ENCODE measurements at regions not wholly inside any gene's neighbourhood (a gene's known extent, or its start where the extent isn't known, plus 50 kb on each side); places are given as distances from the start of the nearest gene placed in this dataset.

DNA sequence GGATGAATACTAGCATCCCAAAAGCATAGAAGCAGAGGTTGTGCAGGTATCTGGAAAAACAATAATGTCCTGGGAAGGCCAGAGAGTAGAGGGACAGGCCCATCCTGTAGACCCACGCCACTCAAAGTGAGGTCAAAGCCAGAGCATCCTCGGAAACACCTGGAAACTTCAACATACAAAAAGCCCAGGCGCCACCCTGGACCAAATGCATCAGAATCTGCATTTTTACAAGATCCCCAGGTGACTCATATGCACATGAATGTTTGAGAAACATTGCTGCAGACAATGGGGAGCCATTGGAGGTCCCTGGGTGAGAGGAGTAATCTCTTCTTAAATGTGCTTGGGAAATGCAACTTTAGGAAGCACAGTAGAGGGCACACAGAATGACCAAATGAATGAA, 684.1 kb downstream of the DIAPH3 start:
- TF ChIP-seq, protein P1, sequence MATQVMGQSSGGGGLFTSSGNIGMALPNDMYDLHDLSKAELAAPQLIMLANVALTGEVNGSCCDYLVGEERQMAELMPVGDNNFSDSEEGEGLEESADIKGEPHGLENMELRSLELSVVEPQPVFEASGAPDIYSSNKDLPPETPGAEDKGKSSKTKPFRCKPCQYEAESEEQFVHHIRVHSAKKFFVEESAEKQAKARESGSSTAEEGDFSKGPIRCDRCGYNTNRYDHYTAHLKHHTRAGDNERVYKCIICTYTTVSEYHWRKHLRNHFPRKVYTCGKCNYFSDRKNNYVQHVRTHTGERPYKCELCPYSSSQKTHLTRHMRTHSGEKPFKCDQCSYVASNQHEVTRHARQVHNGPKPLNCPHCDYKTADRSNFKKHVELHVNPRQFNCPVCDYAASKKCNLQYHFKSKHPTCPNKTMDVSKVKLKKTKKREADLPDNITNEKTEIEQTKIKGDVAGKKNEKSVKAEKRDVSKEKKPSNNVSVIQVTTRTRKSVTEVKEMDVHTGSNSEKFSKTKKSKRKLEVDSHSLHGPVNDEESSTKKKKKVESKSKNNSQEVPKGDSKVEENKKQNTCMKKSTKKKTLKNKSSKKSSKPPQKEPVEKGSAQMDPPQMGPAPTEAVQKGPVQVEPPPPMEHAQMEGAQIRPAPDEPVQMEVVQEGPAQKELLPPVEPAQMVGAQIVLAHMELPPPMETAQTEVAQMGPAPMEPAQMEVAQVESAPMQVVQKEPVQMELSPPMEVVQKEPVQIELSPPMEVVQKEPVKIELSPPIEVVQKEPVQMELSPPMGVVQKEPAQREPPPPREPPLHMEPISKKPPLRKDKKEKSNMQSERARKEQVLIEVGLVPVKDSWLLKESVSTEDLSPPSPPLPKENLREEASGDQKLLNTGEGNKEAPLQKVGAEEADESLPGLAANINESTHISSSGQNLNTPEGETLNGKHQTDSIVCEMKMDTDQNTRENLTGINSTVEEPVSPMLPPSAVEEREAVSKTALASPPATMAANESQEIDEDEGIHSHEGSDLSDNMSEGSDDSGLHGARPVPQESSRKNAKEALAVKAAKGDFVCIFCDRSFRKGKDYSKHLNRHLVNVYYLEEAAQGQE (IDR thresholded peaks at IDR 0.05; ENCODE audit: insufficient read depth in 1 of 2, low read depth in 2 of 2, low read length in 2 of 2): no peak
- no peak for TF ChIP-seq TAF1 (IDR thresholded peaks at IDR 0.05; ENCODE audit: borderline replicate concordance, insufficient read depth, low read length)
- TF ChIP-seq FOXP2 (optimal IDR thresholded peaks at IDR 0.05; ENCODE audit: borderline replicate concordance, extremely low read depth, extremely low read length, insufficient read depth): no peak
- TF ChIP-seq SIN3A (IDR thresholded peaks at IDR 0.05; ENCODE audit: borderline replicate concordance, insufficient read depth, low read length): no peak
- TF ChIP-seq POLR2AphosphoS5 (IDR thresholded peaks at IDR 0.05; ENCODE audit: low read depth, low read length): no peak

DNA sequence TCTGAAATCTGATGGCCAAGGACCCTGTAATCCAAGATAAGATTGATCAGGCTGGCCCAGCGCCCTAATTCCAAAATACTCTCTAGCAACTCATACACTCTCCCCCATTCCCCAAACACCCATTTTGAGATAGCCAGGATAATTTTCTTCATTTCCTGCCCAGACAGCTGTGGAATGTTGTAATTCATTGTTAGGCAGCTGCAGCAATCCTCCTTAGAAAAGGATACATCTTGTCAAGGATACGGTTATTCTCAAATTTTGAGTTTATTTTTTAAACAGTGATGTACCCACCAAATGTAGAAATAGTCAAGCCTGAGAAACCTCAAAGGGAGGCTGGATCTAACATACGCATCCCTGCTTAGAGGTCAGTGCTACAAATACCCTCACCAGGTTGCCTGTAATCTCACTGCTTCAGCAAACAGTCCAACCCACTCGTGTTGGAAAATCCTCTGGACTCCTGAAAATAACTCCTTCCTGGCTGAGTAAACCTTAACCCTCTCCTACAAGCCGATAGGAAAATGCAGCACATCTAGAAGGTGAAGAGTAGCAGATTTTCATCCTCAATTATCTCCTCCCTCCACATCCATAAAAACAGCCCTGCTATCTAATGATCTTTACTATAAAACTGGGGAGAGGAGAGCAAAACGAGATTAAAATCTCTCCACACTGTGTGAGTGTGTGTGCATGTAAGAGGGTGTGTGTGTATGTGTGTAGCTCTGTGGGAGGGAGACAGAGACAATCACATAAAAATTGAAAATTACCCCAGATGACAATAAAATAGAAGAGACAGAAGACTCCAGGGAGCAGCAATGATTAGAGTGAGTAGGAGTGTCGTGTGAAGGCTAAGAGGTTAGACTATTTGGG, 683.1 kb downstream of the DIAPH3 start:
- TF ChIP-seq TAF1 (IDR thresholded peaks at IDR 0.05; ENCODE audit: borderline replicate concordance, insufficient read depth, low read length) (no peak), FOXP2 (optimal IDR thresholded peaks at IDR 0.05; ENCODE audit: borderline replicate concordance, extremely low read depth, extremely low read length, insufficient read depth) (no peak), POLR2AphosphoS5 (IDR thresholded peaks at IDR 0.05; ENCODE audit: low read depth, low read length) (no peak), SIN3A (IDR thresholded peaks at IDR 0.05; ENCODE audit: borderline replicate concordance, insufficient read depth, low read length) (no peak)
- TF ChIP-seq, protein P1 (IDR thresholded peaks at IDR 0.05; ENCODE audit: insufficient read depth in 1 of 2, low read depth in 2 of 2, low read length in 2 of 2): no peak

DNA sequence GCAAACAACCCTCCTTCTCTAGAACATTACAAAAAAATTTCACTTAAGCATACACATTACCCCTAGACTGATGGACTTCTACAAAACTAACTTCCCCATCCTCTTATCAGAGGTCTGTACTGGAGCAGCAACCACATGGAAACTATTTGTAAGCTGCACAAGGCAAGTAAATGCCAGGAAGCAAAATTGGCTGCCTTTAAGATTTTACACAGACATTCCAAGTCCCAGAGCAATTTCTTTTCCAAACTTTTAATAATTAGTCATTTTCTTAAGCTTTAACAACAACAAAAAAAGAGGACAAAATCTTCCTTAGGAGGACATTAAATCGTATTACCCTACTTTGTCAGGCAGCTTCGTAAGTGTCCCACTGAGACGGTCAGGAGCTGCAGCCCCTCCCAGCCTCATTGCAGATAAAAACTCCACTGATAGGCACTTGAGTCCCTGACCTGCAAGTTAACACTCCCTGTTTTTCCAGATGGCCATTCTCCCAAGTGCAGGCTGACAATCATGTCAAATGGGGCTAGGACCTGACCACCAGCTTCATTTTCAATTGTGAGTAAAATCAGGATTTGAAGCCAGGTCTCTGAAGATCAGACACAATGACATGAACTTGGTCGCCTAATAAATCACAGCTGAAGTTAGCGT, 680.1 kb downstream of the DIAPH3 start:
- no peak for TF ChIP-seq SIN3A (IDR thresholded peaks at IDR 0.05; ENCODE audit: borderline replicate concordance, insufficient read depth, low read length)
- TF ChIP-seq, protein P1 (IDR thresholded peaks at IDR 0.05; ENCODE audit: insufficient read depth in 1 of 2, low read depth in 2 of 2, low read length in 2 of 2): no peak
- TF ChIP-seq POLR2AphosphoS5 (IDR thresholded peaks at IDR 0.05; ENCODE audit: low read depth, low read length): no peak
- no peak for TF ChIP-seq FOXP2 (optimal IDR thresholded peaks at IDR 0.05; ENCODE audit: borderline replicate concordance, extremely low read depth, extremely low read length, insufficient read depth)

DNA sequence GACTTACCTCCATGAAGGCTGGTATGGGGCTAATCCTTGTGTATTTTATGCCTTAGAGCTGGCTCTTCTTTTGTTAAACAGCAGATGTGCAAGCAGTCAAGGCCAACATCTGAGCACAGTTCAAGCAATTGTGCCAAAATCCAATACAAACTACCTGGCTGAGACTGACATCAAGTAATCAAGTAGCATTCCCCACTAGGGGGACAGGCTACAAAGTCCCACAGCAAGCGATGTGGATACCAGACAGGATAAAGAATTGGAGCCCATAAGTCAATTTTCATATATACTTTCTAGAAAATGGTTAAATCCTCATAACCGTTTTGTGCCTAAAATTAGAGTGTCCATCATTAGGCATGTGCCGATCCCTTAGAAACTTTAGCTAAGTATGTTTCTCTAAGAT, 675.8 kb downstream of the DIAPH3 start:
- TF ChIP-seq, protein P1 (IDR thresholded peaks at IDR 0.05; ENCODE audit: insufficient read depth in 1 of 2, low read depth in 2 of 2, low read length in 2 of 2): no peak
- TF ChIP-seq SIN3A (IDR thresholded peaks at IDR 0.05; ENCODE audit: borderline replicate concordance, insufficient read depth, low read length): no peak
- TF ChIP-seq POLR2AphosphoS5 (IDR thresholded peaks at IDR 0.05; ENCODE audit: low read depth, low read length): no peak
- TF ChIP-seq FOXP2 (optimal IDR thresholded peaks at IDR 0.05; ENCODE audit: borderline replicate concordance, extremely low read depth, extremely low read length, insufficient read depth): no peak
- no peak for TF ChIP-seq TAF1 (IDR thresholded peaks at IDR 0.05; ENCODE audit: borderline replicate concordance, insufficient read depth, low read length)
